Esophagus squamous epithelium (tissue), 4 donors: ENCODE measurements at regions not wholly inside any gene's neighbourhood (a gene's known extent, or its start where the extent isn't known, plus 50 kb on each side); places are given as distances from the start of the nearest gene placed in this dataset.

ENCODE experiments used
- POLR2A ChIP-seq, 4 donors: fragments of 450-650 bp; IDR thresholded peaks; one replicate each; pipeline ENCODE4 v1.6.1; 2017; ENCODE audit warnings: antibody characterized with exemption in 4 of 4, mild to moderate bottlenecking in 4 of 4, moderate library complexity in 3 of 4
- TF ChIP-seq, protein P1 (sequence below), 6 experiments: fragments of 450-650 bp in 4 of 6; fragments of 200-600 bp in 2 of 6; sonication (generic) in 2 of 6; IDR thresholded peaks; one replicate each; pipeline ENCODE4 v1.5.1; 2016 to 2019; ENCODE audit warnings: antibody characterized with exemption in 6 of 6, mild to moderate bottlenecking in 4 of 6, moderate library complexity in 4 of 6

DNA sequence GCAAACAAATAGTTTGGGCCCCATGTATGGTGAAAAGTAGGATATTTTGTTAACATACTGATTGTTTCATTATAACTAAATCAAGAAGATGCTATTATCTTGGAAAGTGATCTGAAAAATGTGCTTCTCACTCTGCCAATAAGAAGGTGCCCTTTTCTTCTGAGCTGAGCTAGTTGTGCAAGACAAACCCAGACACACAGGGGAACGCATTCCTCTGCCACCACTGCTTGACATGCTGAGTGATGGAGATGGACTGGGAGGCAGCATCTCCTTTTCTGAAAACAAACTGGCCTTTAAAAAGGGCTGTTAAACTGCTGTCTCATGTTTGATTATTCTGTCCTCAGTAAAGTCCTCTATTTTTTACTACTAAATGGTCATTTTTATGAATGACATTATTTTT lies 1989.9 kb upstream of the CELF4 start:
- TF ChIP-seq, protein P1, sequence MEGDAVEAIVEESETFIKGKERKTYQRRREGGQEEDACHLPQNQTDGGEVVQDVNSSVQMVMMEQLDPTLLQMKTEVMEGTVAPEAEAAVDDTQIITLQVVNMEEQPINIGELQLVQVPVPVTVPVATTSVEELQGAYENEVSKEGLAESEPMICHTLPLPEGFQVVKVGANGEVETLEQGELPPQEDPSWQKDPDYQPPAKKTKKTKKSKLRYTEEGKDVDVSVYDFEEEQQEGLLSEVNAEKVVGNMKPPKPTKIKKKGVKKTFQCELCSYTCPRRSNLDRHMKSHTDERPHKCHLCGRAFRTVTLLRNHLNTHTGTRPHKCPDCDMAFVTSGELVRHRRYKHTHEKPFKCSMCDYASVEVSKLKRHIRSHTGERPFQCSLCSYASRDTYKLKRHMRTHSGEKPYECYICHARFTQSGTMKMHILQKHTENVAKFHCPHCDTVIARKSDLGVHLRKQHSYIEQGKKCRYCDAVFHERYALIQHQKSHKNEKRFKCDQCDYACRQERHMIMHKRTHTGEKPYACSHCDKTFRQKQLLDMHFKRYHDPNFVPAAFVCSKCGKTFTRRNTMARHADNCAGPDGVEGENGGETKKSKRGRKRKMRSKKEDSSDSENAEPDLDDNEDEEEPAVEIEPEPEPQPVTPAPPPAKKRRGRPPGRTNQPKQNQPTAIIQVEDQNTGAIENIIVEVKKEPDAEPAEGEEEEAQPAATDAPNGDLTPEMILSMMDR (IDR thresholded peaks at IDR 0.05) = no peak
- TF ChIP-seq POLR2A (IDR thresholded peaks at IDR 0.05) = no peak
